ENCODE measurements at regions not wholly inside any gene's neighbourhood (a gene's known extent, or its start where the extent isn't known, plus 50 kb on each side); places are given as distances from the start of the nearest gene placed in this dataset.

DNA sequence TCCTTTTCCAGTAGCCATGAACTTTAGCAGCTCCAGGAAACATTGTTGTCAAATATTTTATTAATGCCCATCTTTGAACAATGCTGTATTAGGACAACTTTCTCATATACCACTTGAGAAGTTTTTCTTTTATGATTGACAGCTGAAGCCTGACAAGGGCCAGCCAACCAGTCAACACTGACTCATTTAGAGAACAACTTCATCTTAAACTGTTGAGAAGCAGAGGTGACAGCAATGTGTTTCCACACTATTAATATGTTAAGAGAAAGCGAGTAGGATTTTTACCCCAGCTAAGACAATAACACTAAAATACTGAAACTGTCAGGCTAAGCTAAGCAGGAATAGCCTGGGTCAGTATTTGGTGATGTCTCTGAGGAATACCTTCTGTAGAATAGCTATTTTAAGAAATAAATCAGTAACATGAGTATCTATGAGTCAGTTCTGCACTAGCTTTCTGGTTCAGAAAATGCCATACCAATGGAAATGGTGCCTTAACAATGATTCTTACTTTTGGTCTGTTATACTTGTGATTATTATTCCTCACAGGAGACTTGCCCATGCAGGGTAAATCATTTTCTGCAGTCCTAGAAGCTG, 168.8 kb upstream of the POT1 start:
- Histone ChIP-seq H3K27me3 (no peaks in the 10 kb centered on the region), H3K4me3 (no peak overlapping the region), H4K20me1 (ENCODE audit: insufficient read depth, poor library complexity, severe bottlenecking) (no peaks in the 10 kb centered on the region), H3K4me1 (ENCODE audit: insufficient read depth) (no peaks in the 10 kb centered on the region), H3K9me3 (ENCODE audit: low read depth) (no peaks in the 10 kb centered on the region), H3K4me2 (no peak overlapping the region), H3K27ac (no peak overlapping the region), H3K9me2 (replicated peaks; ENCODE audit: insufficient read depth) (no peaks in the 10 kb centered on the region), H2AFZ (no peak overlapping the region), H3K36me3 (replicated peaks; ENCODE audit: insufficient read depth, low read depth) (no peaks in the 10 kb centered on the region), H3K79me2 (no peaks in the 10 kb centered on the region)
- 84% methylated on average over 1 of the region's 1 CpG for WGBS (ENCODE audit: low lambda C conversion rate, missing lambda C conversion rate)
- no peak for DNase-seq (ENCODE audit: low spot score)
- TF ChIP-seq EZH2phosphoT487 (IDR thresholded peaks at IDR 0.05; ENCODE audit: low read depth, severe bottlenecking, unreplicated experiment) (no peak), EZH2 (IDR thresholded peaks at IDR 0.05; ENCODE audit: borderline replicate concordance) (no peak)
- TF ChIP-seq, protein P1, sequence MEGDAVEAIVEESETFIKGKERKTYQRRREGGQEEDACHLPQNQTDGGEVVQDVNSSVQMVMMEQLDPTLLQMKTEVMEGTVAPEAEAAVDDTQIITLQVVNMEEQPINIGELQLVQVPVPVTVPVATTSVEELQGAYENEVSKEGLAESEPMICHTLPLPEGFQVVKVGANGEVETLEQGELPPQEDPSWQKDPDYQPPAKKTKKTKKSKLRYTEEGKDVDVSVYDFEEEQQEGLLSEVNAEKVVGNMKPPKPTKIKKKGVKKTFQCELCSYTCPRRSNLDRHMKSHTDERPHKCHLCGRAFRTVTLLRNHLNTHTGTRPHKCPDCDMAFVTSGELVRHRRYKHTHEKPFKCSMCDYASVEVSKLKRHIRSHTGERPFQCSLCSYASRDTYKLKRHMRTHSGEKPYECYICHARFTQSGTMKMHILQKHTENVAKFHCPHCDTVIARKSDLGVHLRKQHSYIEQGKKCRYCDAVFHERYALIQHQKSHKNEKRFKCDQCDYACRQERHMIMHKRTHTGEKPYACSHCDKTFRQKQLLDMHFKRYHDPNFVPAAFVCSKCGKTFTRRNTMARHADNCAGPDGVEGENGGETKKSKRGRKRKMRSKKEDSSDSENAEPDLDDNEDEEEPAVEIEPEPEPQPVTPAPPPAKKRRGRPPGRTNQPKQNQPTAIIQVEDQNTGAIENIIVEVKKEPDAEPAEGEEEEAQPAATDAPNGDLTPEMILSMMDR (IDR thresholded peaks at IDR 0.05; ENCODE audit: poor library complexity) = no peak

- WGBS (ENCODE audit: low lambda C conversion rate, missing lambda C conversion rate) = 86% methylated on average over 3 of the region's 3 CpGs
- DNase-seq (ENCODE audit: low spot score) = no peak
These were observed 161.0 kb upstream of the POT1 start for GRCh38 chr7:125090596-125090995.

DNA sequence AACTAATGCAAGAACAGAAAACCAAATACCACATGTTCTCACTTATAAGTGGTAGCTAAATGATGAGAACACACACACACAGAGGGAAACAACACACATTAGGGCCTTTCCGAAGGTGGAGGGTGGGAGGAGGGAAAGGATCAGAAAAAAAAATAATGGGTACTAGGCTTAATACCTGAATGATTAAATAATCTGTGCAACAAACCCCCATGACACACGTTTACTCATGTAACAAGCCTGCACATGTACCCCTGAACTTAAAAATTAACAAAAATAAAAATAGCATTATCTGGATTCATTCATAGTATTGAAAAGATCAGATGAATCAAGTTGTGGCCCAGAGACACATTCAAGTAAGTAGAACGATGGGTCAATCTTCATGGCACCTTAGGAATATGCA, 159.5 kb upstream of the POT1 start:
- Histone ChIP-seq H3K9me2 (replicated peaks; ENCODE audit: insufficient read depth) (no peaks in the 10 kb centered on the region), H3K9me3 (ENCODE audit: low read depth) (no peaks in the 10 kb centered on the region), H2AFZ (no peak overlapping the region), H4K20me1 (ENCODE audit: insufficient read depth, poor library complexity, severe bottlenecking) (no peaks in the 10 kb centered on the region), H3K4me3 (no peak overlapping the region), H3K4me1 (ENCODE audit: insufficient read depth) (no peaks in the 10 kb centered on the region), H3K27me3 (no peaks in the 10 kb centered on the region), H3K27ac (no peak overlapping the region), H3K4me2 (no peak overlapping the region), H3K79me2 (no peaks in the 10 kb centered on the region), H3K36me3 (replicated peaks; ENCODE audit: insufficient read depth, low read depth) (no peaks in the 10 kb centered on the region)
- TF ChIP-seq EZH2 (IDR thresholded peaks at IDR 0.05; ENCODE audit: borderline replicate concordance) = no peak
- TF ChIP-seq, protein P1 (IDR thresholded peaks at IDR 0.05; ENCODE audit: poor library complexity) = no peak
- TF ChIP-seq EZH2phosphoT487 (IDR thresholded peaks at IDR 0.05; ENCODE audit: low read depth, severe bottlenecking, unreplicated experiment) = no peak
- WGBS (ENCODE audit: low lambda C conversion rate, missing lambda C conversion rate) = 91% methylated on average over 3 of the region's 3 CpGs
- no peak for DNase-seq (ENCODE audit: low spot score)

More at GRCh38 chr7:125090596-125090995, 161.0 kb upstream of the POT1 start:
- Histone ChIP-seq H3K4me2 (no peak overlapping the region), H4K20me1 (ENCODE audit: insufficient read depth, poor library complexity, severe bottlenecking) (no peaks in the 10 kb centered on the region), H3K27me3 (no peaks in the 10 kb centered on the region), H3K27ac (no peak overlapping the region), H3K4me3 (no peak overlapping the region), H2AFZ (no peak overlapping the region), H3K4me1 (ENCODE audit: insufficient read depth) (no peaks in the 10 kb centered on the region), H3K79me2 (no peaks in the 10 kb centered on the region), H3K36me3 (replicated peaks; ENCODE audit: insufficient read depth, low read depth) (no peaks in the 10 kb centered on the region), H3K9me3 (ENCODE audit: low read depth) (no peaks in the 10 kb centered on the region), H3K9me2 (replicated peaks; ENCODE audit: insufficient read depth) (no peaks in the 10 kb centered on the region)
- TF ChIP-seq EZH2 (IDR thresholded peaks at IDR 0.05; ENCODE audit: borderline replicate concordance) = no peak
- TF ChIP-seq, protein P1 (IDR thresholded peaks at IDR 0.05; ENCODE audit: poor library complexity) = no peak
- TF ChIP-seq EZH2phosphoT487 (IDR thresholded peaks at IDR 0.05; ENCODE audit: low read depth, severe bottlenecking, unreplicated experiment) = no peak

Measured in hepatocyte (in vitro differentiated cells).